ENCODE measurements at regions not wholly inside any gene's neighbourhood (a gene's known extent, or its start where the extent isn't known, plus 50 kb on each side); places are given as distances from the start of the nearest gene placed in this dataset.

- no peak for DNase-seq
- no peak overlapping the region for H3K9ac ChIP-seq (ENCODE audit: insufficient read depth, low read length, poor library complexity, severe bottlenecking)
- no peaks in the 10 kb centered on the region for H3K79me2 ChIP-seq (ENCODE audit: insufficient read depth, low read length)
- no peaks in the 10 kb centered on the region for H4K20me1 ChIP-seq (ENCODE audit: insufficient read depth, low read length)
- peaks cover 7 to 9% of the 10 kb centered on the region in 2 donors for H3K9me3 ChIP-seq (replicated peaks in 1 of 2; ENCODE audit: control insufficient read depth in 1 of 2, insufficient read depth in 1 of 2, low read length in 2 of 2)
- no peaks in the 10 kb centered on the region for H3K36me3 ChIP-seq (replicated peaks in 1 of 2; ENCODE audit: control insufficient read depth in 1 of 2, insufficient read depth in 2 of 2, low read length in 2 of 2)
- no peaks in the 10 kb centered on the region for H3K4me1 ChIP-seq (ENCODE audit: control insufficient read depth in 1 of 2, insufficient read depth in 2 of 2, low read length in 2 of 2)
- intact Hi-C loops (cut with micrococcal nuclease) = no loop called here
- H3K4me1 Mint-ChIP-seq = no peaks in the 10 kb centered on the region
- no peak overlapping the region for H3K4me2 ChIP-seq (replicated peaks; ENCODE audit: extremely low read depth, low read length, poor library complexity, severe bottlenecking)
- peaks cover 0 to 1% (median 0%) of the 10 kb centered on the region in 3 donors for H3K27me3 Mint-ChIP-seq (ENCODE audit: low read depth in 3 of 3)
- H3K4me3 Mint-ChIP-seq = no peak overlapping the region
- no peaks in the 10 kb centered on the region for H3K27me3 ChIP-seq (ENCODE audit: control insufficient read depth in 2 of 2, insufficient read depth in 2 of 2, low read length in 2 of 2)
- peaks cover 8 to 15% (median 13%) of the 10 kb centered on the region in 7 donors for H3K9me3 Mint-ChIP-seq
- H3K27ac Mint-ChIP-seq = no peak overlapping the region
- no peak overlapping the region for H3K27ac ChIP-seq (ENCODE audit: low read depth in 1 of 2, low read length in 2 of 2)
- H2AFZ ChIP-seq (ENCODE audit: insufficient read depth, low read depth, low read length, poor library complexity, severe bottlenecking) = no peak overlapping the region
- no peak for TF ChIP-seq CTCF (IDR thresholded peaks at IDR 0.05)
- WGBS (ENCODE audit: insufficient coverage) = no CpG with 5 or more reads among the region's 3 CpGs
- no peaks in the 10 kb centered on the region for H3K36me3 Mint-ChIP-seq
- no peak overlapping the region for H3K4me3 ChIP-seq (replicated peaks in 1 of 3; ENCODE audit: low read depth in 2 of 3, low read length in 3 of 3)
These were observed 465.5 kb upstream of the HS3ST1 start for GRCh38 chr4:11894221-11894620.

GRCh38 chr4:11889099-11889498, 460.4 kb upstream of the HS3ST1 start:
- H3K27ac ChIP-seq (ENCODE audit: low read depth in 1 of 2, low read length in 2 of 2) = no peak overlapping the region

More at GRCh38 chr4:11889099-11889498, 460.4 kb upstream of the HS3ST1 start:
- peaks cover 0 to 1% (median 0%) of the 10 kb centered on the region in 3 donors for H3K27me3 Mint-ChIP-seq (ENCODE audit: low read depth in 3 of 3)
- H3K36me3 Mint-ChIP-seq = no peaks in the 10 kb centered on the region
- Histone ChIP-seq H3K9me3 (replicated peaks in 1 of 2; ENCODE audit: control insufficient read depth in 1 of 2, insufficient read depth in 1 of 2, low read length in 2 of 2) (no peaks in the 10 kb centered on the region), H3K4me1 (ENCODE audit: control insufficient read depth in 1 of 2, insufficient read depth in 2 of 2, low read length in 2 of 2) (no peaks in the 10 kb centered on the region), H3K4me2 (replicated peaks; ENCODE audit: extremely low read depth, low read length, poor library complexity, severe bottlenecking) (no peak overlapping the region), H3K79me2 (ENCODE audit: insufficient read depth, low read length) (no peaks in the 10 kb centered on the region), H4K20me1 (ENCODE audit: insufficient read depth, low read length) (no peaks in the 10 kb centered on the region), H3K9ac (ENCODE audit: insufficient read depth, low read length, poor library complexity, severe bottlenecking) (no peak overlapping the region), H3K27me3 (ENCODE audit: control insufficient read depth in 2 of 2, insufficient read depth in 2 of 2, low read length in 2 of 2) (no peaks in the 10 kb centered on the region), H3K4me3 (replicated peaks in 1 of 3; ENCODE audit: low read depth in 2 of 3, low read length in 3 of 3) (no peak overlapping the region), H3K36me3 (replicated peaks in 1 of 2; ENCODE audit: control insufficient read depth in 1 of 2, insufficient read depth in 2 of 2, low read length in 2 of 2) (no peaks in the 10 kb centered on the region), H2AFZ (ENCODE audit: insufficient read depth, low read depth, low read length, poor library complexity, severe bottlenecking) (no peak overlapping the region)
- TF ChIP-seq CTCF (IDR thresholded peaks at IDR 0.05) = no peak
- WGBS (ENCODE audit: insufficient coverage) = no CpG with 5 or more reads among the region's 2 CpGs
- H3K4me3 Mint-ChIP-seq = no peak overlapping the region
- H3K9me3 Mint-ChIP-seq = peaks cover 0 to 7% (median 0%) of the 10 kb centered on the region in 7 donors
- intact Hi-C loops (cut with micrococcal nuclease) = no loop called here
- no peaks in the 10 kb centered on the region for H3K4me1 Mint-ChIP-seq
- H3K27ac Mint-ChIP-seq = no peak overlapping the region
- DNase-seq = no peak
